ENCODE measurements at regions not wholly inside any gene's neighbourhood (a gene's known extent, or its start where the extent isn't known, plus 50 kb on each side); places are given as distances from the start of the nearest gene placed in this dataset.
"Not testable (repeated sequence)": the region's sequence is repeated elsewhere in the genome, so short reads cannot be mapped to it uniquely, and the experiment has no call there.

DNA sequence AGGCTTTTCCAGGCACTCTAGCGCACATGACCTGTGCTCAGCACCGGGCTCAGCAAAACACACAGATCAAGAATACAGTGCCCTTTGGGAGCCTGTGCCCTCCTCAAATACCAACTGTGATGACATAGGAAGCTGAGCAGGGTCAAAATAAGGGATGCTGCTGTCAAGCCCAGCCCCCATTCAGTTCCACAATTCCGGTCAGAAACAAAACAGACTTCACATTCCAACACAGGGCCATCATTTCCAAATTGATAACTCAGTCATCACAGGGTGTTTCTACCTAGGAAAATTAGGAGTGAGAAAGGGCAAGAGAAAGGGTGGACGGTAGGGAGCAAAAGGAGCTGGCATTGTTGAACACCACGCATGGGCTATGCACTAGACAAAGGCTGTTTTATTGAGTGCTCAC, 158.4 kb upstream of the CCDC54 start:
- DNase-seq (ENCODE audit: low read depth): no peak

DNA sequence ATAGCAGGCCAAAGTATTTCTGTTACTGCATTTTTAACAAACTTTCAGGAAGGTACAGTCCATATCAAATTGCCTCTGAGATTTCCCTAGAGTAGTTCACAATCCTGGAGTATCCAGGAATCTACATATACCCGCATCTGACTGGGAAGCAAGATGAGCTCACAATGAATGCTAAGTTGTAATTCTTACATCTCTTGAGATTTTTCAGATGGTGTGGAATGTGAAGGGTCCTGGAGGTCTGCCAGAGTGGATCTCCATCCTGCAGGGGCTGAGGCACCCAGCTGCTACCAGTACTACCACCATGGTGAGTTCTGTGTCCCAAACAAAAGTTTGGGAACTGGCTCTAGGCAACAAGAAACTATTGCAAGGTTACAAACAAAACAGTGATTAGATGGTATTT, 156.7 kb upstream of the CCDC54 start:
- DNase-seq (ENCODE audit: low read depth): no peak

DNA sequence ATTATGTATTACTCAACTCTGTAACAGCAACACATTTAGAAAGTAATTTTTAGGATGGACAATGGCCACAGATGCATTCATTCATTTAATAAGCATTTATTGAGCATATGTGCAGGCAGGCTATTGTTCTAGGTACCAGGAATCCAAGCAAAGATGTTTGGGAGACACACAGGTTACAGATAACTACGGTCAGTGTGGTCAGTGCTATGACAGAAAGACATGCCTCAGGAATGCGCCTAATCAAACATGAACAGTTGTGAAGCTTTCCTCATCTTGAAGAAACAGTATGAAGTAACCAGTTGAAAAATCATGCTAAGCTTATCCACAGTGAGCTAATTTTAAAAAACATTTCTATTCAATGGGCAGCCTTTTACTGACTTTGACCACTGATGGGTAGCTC, 155.4 kb upstream of the CCDC54 start:
- DNase-seq (ENCODE audit: low read depth): no peak

DNA sequence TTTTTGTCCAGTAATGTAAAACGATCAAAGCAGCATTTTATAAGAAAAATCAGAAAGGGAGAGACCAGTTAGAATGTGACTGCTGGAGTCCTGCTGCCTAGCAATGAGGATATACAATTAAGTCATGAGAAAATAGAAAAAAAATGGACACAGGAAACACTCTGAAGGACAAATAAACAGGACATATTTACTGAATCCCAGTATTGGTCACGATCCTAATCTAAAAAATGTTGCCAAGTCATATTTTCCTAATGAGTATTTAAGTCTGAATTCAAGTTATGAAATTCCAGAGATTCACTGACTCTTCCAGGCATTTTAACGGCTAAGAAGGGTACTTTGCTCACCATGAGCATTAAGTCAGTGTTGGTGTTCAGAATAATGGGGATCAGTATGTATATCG, 154.3 kb upstream of the CCDC54 start:
- no peak for DNase-seq (ENCODE audit: low read depth)

DNA sequence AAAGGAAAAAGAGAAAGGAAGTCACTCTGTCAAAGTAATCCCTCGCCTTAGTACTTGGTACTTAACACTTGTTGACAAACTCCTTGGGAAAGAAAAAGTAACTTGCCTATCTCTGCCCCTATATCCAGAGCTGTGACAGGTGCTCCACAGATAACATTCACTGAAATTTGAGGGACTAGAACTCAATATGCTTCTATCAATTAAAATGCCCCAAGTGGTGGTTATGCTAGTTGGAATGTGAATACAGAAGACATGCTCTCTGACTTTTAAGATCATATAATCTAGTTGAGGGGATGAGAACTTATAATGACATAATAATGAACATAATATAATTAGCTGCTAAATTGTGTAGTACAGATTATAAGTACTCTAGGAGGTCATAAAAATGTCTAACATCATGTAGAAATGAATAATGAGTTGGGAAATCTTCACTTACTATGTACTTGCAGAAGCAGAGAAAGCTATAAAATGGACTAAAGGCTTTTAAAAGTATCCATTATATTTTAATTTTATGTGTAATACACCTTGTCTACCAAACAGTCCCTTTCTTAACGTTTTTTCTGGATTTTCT, 153.1 kb upstream of the CCDC54 start:
- DNase-seq (ENCODE audit: low read depth): no peak

DNA sequence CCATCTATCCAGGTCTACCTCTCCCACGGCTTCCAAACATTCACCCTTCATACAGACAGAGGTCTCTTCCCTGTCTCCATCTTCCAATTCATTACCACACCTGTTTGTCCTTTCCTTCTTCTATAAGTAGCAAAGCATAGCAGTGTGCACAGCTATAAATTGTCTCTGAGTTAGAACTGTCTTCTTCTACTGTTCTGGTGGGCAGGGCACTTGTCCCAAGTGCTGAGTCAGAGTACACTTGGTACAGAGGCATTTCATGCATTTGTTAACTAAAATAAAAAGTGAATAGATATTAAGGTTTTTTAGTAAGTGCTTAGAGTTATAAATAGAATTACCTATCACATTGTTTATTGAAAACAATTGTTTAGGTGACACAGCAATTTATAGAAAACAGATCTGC, 150.1 kb upstream of the CCDC54 start:
- DNase-seq (ENCODE audit: low read depth): no peak

DNA sequence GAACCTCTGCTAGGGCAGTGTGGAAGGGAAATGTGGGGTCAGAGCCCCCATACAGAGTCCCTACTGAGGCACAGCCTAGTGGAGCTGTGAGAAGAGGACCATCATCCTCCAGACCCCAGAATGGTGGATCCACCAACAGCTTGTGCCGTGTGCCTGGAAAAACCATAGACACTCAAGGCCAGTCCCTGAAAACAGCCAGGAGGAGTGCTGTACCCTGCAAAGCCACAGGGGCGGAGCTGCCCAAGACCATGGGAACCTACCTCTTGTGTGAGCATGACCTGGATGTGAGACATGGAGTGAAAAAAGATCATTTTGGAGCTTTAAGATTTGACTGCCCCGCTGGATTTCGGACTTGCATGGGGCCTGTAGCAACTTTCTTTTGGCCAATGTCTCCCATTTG, 143.4 kb upstream of the CCDC54 start:
- not testable (repeated sequence) for DNase-seq (ENCODE audit: low read depth)

DNA sequence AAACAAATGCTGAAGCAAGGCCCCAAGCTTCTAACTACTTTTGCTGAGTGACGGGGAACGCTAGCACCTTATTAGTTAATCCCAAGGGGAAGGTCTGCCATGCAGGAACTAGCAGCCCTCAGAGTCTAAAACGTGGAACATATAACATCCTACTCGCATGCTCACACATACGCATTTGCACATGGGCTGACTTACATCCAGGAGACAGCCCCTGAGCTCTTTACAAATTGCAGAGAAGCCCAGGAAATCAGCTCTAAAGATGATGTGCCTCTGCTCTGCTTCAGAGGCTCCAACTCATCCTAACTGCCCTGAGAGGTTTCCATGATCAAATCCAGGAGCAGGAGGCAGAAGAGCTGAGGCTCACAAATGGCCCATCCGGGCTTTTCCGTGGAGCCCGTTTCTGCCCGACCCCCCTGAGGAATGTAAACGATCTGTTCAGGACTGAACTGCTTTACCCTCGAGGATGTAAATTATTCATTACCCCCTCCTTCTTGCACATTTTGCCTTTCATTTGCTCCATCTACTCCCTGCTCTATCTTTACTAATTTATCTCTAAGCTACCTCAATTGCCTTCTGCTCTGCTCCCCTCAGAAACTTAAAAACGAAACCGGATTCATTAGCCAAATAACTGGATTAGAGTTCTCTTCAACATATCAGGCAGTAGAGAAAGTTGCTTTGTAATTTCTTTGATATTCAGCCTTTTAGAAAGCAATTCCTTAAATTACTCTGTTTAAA, 141.9 kb upstream of the CCDC54 start:
- DNase-seq (ENCODE audit: low read depth): no peak

DNA sequence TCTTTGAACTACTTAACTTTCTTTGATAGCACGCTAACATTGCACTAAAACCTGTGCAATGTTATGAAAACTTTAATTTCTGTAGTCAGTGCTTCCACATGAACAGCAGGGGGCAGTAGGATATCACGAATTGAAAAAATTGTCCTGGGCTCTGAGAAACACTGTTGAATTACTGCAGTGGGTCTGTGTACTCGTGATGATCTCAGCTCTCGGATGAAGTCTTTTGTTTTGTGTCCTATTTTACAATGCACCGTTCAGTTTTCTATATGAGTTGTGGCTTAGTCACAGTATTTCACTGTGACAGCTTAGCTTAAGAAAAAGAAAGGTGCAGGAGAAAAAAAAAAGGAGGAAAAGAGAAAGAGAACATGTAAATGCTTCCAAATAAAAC, 141.3 kb upstream of the CCDC54 start:
- DNase-seq (ENCODE audit: low read depth): no peak

DNA sequence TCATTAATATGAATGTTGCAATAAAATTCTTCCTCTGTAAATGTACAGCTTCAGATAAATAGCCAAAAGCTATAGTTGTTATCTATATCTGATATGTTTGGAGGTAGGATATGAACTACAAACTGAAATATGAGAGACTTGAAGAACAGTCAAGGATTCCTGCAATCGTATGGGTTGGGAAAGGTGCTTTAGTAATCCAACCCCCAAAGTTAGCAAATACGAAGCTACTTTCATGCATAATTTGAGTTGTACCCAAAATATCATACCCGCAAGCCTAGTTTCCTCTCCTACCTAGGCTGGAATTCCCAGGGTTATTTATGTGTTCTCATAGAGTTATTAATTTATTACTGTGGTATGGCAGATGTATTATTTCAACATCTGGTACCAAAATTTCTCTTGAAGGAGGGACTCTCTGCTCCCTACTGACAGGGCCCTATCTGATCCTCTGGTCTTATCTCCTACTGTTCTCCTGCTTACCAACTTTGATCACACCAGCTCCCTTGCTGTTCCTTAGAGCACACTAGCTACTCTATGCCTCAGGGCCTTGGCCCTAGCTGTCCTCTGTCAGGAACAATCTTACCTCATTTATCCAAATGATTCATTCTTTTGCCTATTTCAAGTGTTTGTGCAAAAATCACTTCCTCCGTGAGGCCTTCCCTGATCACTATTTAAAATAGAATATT, 140.4 kb upstream of the CCDC54 start:
- DNase-seq (ENCODE audit: low read depth): no peak

DNA sequence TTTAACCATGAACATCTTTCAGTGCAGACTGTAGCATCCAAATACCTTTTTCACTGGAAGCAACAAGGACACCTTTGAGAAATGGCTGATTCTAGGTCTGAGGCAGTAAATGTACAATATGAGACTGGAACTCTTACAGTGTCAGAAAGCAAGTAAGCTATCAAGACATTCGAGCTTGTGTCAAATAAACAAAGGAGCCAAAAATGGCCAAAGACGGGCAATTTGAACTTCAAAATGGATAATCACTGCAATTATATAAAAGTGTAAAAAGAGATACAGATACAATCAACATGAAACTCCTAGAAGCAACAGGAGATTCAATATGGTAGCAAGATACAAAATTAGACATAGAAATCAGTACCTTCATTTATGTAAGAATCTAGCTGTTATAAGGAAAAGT, 138.5 kb upstream of the CCDC54 start:
- no peak for DNase-seq (ENCODE audit: low read depth)

DNA sequence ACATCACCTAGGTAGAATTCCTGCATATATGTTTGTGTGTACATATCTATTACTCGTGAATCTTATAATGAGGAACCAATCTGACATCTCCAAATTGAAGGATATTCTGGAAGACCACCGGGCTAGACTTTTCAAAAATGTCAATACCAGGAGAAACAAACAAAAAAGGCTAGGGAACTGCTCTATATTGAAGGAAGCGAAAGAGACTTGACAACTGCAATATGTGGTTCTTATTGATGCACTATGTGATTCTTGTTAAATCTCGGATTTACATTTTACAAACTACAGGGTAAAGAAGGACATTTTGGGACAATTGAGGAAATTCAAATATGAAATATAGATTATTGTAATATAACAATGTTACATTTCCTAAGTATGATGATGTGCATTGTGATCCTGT, 137.5 kb upstream of the CCDC54 start:
- DNase-seq (ENCODE audit: low read depth): no peak

DNA sequence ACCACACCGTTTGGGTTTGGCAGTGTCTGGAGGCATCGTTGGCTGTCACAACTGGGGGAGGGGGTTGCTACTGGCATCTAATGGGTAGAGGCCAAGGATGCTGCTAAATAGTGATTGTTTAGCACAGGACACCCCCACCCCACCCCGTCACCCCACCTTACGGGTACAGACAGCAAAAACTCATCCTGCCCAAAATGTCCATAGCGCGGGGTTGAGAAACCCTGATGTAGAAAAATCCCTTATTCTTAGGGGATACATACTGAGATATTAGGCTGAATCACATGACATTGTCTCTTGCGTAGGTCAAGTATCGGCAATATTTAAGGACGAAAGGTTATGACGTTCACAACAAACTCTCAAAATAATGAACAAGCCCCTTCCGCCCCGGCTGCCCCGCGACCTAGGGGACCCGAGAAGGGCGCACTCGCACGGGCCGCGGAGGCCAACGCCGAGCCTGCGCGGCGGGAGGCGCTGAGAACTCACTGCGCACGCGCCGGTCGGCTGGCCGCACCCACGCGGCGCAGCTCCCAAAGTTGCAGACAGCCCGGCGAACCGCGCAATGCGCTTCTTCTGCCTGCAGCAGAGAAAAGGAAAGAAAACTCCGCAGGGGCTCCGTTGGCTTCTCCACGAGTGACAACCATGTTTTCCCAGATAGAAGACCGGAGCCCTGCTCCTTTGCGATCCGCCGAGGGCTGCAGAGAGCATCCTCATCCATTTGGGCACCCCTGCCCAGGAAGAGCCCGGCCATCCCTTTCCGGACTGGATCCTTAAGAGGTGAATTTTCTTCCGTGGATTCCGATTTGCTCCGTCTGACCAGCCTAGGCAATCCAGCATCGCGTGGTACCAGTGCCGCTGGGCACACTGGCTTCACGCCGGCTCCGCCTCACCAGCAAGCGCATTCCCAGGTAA, 136.8 kb upstream of the CCDC54 start:
- peak; percentile 47 for DNase-seq (ENCODE audit: low read depth)

DNA sequence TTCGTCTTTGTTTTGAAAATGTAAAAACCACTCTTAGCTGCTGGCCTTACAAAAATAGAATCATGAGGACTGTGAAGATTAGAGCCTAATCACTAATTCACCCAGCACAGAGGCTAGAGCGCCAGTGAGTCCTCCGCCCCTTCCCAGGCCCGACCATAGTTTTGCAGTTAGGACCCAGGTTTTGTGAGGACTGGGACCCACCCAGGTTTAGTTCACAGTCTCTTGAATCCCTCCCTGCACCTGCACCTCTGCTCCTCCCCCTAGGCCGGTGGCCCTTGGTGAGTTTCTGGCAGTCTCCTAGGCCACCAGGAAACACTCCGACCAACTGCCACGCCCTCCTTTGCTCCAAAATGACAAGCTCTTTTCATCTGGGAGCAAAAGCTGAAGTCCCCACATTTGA, 136.0 kb upstream of the CCDC54 start:
- no peak for DNase-seq (ENCODE audit: low read depth)

DNA sequence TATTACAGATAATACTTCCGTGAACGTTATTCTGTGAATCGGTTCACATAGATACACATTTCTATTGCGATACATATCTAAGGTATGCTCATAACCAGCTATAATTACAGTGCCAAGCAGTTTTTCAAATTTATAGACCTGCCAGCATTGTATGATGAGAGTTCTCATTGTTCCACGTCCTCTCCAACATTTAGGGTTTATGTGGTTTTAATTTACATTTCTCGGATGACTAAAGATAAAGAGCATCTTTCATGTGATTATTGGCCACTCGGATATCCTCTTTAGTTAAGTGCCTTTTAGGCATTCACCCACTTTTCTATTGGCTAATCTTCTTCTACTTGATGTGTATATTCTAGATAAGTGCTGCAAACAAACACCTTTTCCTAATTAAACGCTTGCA, 134.7 kb upstream of the CCDC54 start:
- DNase-seq (ENCODE audit: low read depth): no peak

DNA sequence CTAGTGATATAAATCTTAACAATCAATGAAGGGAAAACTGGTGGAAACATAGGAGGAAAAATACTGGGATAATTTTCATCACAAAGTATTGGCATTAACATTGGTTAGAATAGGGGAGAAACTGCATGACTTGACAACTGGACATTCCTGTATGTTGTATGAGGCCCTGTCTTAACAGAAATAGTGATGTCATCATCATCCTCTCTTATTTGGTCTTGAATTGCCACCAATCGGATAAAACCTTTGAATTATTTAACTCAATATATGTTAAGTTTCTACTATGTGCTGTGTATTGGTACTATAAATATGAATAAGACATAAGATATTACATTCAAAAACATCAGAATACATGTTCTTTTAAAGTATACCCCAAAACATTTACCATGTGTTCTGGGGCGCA, 130.1 kb upstream of the CCDC54 start:
- DNase-seq (ENCODE audit: low read depth): no peak

DNA sequence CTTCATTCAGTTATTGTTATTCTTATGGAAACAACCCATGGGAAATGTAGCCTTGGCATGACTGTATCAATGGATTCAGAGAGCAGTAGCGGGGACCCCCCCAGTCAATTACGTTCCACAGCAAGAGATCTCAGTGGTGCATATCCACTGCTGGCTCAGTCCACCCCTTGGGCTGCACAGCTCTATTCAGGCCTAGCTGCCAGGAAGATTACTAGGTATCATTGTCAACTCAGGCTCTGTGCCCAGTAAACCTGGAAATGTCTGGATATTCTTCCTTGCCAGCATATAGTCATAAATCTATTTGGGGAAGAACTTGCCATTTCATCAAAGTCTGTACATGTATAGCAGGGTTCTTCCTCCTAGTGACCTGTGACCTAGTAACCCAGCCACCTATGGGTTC, 128.1 kb upstream of the CCDC54 start:
- no peak for DNase-seq (ENCODE audit: low read depth)

DNA sequence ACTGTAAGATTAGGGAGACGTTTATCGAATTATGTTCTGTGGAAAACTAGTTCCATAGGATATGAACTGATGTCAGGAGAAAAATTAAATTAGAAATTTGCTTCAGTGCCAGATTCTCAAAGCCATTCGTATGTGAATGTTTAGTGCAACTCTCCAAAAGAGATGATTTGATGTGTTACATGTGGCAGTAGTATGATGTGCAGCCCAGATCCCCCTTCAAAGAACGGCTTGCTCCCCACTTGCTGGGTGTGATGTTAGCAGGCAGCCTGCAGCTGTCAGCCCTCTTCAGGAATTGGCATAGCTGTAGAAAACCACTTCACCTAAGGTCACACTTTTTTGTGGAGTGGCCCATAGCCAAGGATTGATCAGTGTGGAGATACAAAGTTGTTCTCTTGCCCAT, 127.0 kb upstream of the CCDC54 start:
- no peak for DNase-seq (ENCODE audit: low read depth)

DNA sequence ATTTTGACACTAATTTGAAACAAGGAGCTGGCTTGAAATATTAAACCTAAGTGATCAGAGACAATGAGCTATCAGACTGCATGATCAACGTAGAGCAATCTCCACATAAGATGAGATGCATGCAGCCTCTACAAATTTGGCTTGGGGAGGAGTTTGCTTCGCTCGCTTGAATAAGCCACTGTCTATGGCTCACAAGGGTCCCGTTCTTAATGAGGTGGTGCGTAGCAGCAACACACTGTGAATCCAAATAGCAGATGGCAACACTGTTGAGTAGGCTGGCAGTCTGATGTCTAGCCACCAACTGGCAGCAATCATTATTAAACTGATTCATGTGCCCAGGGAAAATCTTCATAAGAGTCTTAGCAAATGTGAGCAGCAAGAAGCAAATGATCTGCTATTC, 125.4 kb upstream of the CCDC54 start:
- no peak for DNase-seq (ENCODE audit: low read depth)

DNA sequence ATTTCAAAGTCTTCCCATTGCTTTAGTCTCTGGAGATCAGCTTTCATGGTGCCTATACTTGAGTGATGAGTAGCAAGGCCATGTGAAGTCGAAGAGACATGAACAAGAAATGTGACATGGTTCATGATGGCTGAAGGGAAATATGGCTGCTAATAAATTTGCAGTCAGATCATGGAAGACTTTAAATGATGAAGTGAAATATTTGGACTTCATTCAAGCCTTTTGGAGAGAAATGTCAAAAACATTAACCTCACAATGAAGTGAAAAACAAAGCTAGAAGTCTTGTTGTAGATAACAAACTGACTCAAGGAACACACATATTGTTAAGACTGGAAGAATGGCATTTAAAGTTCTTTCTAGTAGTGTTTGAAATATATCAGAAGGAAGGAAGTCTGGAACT, 120.3 kb upstream of the CCDC54 start:
- no peak for DNase-seq (ENCODE audit: low read depth)

DNA sequence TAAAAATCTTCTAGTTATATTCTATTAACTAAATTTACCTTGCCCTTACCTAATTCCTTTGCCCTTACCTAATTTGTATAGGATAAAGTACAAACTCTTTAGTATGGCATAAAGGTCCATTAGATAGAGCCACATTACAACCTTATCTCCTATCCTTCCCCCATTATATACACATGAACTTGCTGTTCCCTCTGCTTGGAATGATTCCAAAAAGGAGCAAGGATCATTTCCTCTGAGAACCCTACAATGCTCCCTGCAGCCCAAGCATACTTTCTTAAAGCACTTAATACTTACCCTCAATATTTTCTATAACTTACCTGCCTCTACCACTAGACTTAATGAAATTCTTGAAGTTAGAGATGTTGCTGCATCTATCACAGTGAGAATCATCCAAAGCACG, 118.9 kb upstream of the CCDC54 start:
- DNase-seq (ENCODE audit: low read depth): no peak

DNA sequence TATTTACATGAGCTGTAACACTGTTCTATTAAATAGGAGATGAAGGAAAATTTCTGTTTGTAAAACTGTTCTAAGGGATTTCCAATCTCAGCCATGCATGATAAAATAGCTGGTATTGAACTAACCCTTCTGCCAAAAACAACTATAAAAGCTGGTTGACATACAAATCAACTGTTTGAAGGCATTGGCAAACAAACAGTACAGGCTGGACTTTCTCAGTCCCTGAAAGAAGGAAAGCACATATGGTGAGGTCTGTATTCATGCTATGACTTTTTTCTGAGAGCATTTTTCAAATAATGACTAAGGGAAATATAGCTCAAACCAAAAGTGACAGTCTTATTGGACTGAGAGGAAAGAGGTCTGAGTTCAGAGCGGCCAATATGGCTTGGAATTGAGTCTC, 117.0 kb upstream of the CCDC54 start:
- DNase-seq (ENCODE audit: low read depth): no peak

All from T-helper 22 cell (primary cell).